ENCODE measurements at regions not wholly inside any gene's neighbourhood (a gene's known extent, or its start where the extent isn't known, plus 50 kb on each side); places are given as distances from the start of the nearest gene placed in this dataset.

- Histone ChIP-seq H3K4me1 (ENCODE audit: control insufficient read depth in 5 of 5, insufficient read depth in 5 of 5, low read length in 5 of 5) (peaks cover 0 to 38% (median 6%) of the 10 kb centered on the region in 5 donors), H3K27me3 (ENCODE audit: control insufficient read depth in 5 of 5, insufficient read depth in 4 of 5, low read length in 5 of 5) (peaks cover 0 to 19% (median 6%) of the 10 kb centered on the region in 5 donors), H3K9ac (ENCODE audit: low read length in 5 of 5) (no peak overlapping the region)
These were observed 55.7 kb upstream of the RUNX3 start for GRCh38 chr1:24985737-24986136.

GRCh38 chr1:24984800-24985522, 54.9 kb upstream of the RUNX3 start:
- H3K4me1 ChIP-seq (ENCODE audit: control insufficient read depth in 5 of 5, insufficient read depth in 5 of 5, low read length in 5 of 5): peaks cover 0 to 33% (median 6%) of the 10 kb centered on the region in 5 donors

More at GRCh38 chr1:24985737-24986136, 55.7 kb upstream of the RUNX3 start:
- no peaks in the 10 kb centered on the region for H3K36me3 ChIP-seq (ENCODE audit: control insufficient read depth in 5 of 5, insufficient read depth in 5 of 5, low read length in 5 of 5)
- no peak overlapping the region for H3K27ac ChIP-seq (ENCODE audit: low read depth, low read length)
- H3K4me3 ChIP-seq (ENCODE audit: low read depth in 1 of 5, low read length in 5 of 5): no peak overlapping the region
- H3K9me3 ChIP-seq (ENCODE audit: control insufficient read depth in 5 of 5, low read length in 5 of 5): peaks cover 0 to 3% (median 0%) of the 10 kb centered on the region in 5 donors

GRCh38 chr1:24984300-24984699, 54.2 kb upstream of the RUNX3 start:
- no peaks in the 10 kb centered on the region for H3K36me3 ChIP-seq (ENCODE audit: control insufficient read depth in 5 of 5, insufficient read depth in 5 of 5, low read length in 5 of 5)
- peaks cover 0 to 28% (median 6%) of the 10 kb centered on the region in 5 donors for H3K4me1 ChIP-seq (ENCODE audit: control insufficient read depth in 5 of 5, insufficient read depth in 5 of 5, low read length in 5 of 5)
- no peak overlapping the region for H3K27ac ChIP-seq (ENCODE audit: low read depth, low read length)
- H3K9me3 ChIP-seq (ENCODE audit: control insufficient read depth in 5 of 5, low read length in 5 of 5): peaks cover 0 to 3% (median 0%) of the 10 kb centered on the region in 5 donors
- no peak overlapping the region for H3K4me3 ChIP-seq (ENCODE audit: low read depth in 1 of 5, low read length in 5 of 5)
- no peak overlapping the region for H3K9ac ChIP-seq (ENCODE audit: low read length in 5 of 5)
- peaks cover 0 to 9% (median 6%) of the 10 kb centered on the region in 5 donors for H3K27me3 ChIP-seq (ENCODE audit: control insufficient read depth in 5 of 5, insufficient read depth in 4 of 5, low read length in 5 of 5)

More at GRCh38 chr1:24984800-24985522, 54.9 kb upstream of the RUNX3 start:
- H3K9me3 ChIP-seq (ENCODE audit: control insufficient read depth in 5 of 5, low read length in 5 of 5): peaks cover 0 to under 1% (median 0%) of the 10 kb centered on the region in 5 donors
- H3K9ac ChIP-seq (ENCODE audit: low read length in 5 of 5): no peak overlapping the region
- no peak overlapping the region for H3K27ac ChIP-seq (ENCODE audit: low read depth, low read length)
- no peaks in the 10 kb centered on the region for H3K36me3 ChIP-seq (ENCODE audit: control insufficient read depth in 5 of 5, insufficient read depth in 5 of 5, low read length in 5 of 5)
- H3K4me3 ChIP-seq (ENCODE audit: low read depth in 1 of 5, low read length in 5 of 5): no peak overlapping the region
- peaks cover 0 to 12% (median 6%) of the 10 kb centered on the region in 5 donors for H3K27me3 ChIP-seq (ENCODE audit: control insufficient read depth in 5 of 5, insufficient read depth in 4 of 5, low read length in 5 of 5)

- H3K4me3 ChIP-seq (ENCODE audit: low read depth in 1 of 5, low read length in 5 of 5): no peak overlapping the region
These were observed 53.1 kb upstream of the RUNX3 start for GRCh38 chr1:24983006-24983680.

GRCh38 chr1:24981631-24982005, 51.5 kb upstream of the RUNX3 start:
- H3K36me3 ChIP-seq (ENCODE audit: control insufficient read depth in 5 of 5, insufficient read depth in 5 of 5, low read length in 5 of 5): no peaks in the 10 kb centered on the region

More at GRCh38 chr1:24983006-24983680, 53.1 kb upstream of the RUNX3 start:
- no peak overlapping the region for H3K27ac ChIP-seq (ENCODE audit: low read depth, low read length)
- H3K27me3 ChIP-seq (ENCODE audit: control insufficient read depth in 5 of 5, insufficient read depth in 4 of 5, low read length in 5 of 5): peaks cover 0 to 11% (median 4%) of the 10 kb centered on the region in 5 donors
- no peak overlapping the region for H3K9ac ChIP-seq (ENCODE audit: low read length in 5 of 5)
- peaks cover 0 to 3% (median 0%) of the 10 kb centered on the region in 5 donors for H3K9me3 ChIP-seq (ENCODE audit: control insufficient read depth in 5 of 5, low read length in 5 of 5)
- no peaks in the 10 kb centered on the region for H3K36me3 ChIP-seq (ENCODE audit: control insufficient read depth in 5 of 5, insufficient read depth in 5 of 5, low read length in 5 of 5)
- H3K4me1 ChIP-seq (ENCODE audit: control insufficient read depth in 5 of 5, insufficient read depth in 5 of 5, low read length in 5 of 5): peaks cover 0 to 34% (median 6%) of the 10 kb centered on the region in 5 donors

GRCh38 chr1:24980836-24981630, 51.0 kb upstream of the RUNX3 start:
- H3K27me3 ChIP-seq (ENCODE audit: control insufficient read depth in 5 of 5, insufficient read depth in 4 of 5, low read length in 5 of 5): peaks cover 0 to 11% (median 4%) of the 10 kb centered on the region in 5 donors
- H3K4me3 ChIP-seq (ENCODE audit: low read depth in 1 of 5, low read length in 5 of 5): no peak overlapping the region
- H3K36me3 ChIP-seq (ENCODE audit: control insufficient read depth in 5 of 5, insufficient read depth in 5 of 5, low read length in 5 of 5): no peaks in the 10 kb centered on the region
- no peak overlapping the region for H3K9ac ChIP-seq (ENCODE audit: low read length in 5 of 5)
- H3K4me1 ChIP-seq (ENCODE audit: control insufficient read depth in 5 of 5, insufficient read depth in 5 of 5, low read length in 5 of 5): peaks cover 0 to 19% (median 3%) of the 10 kb centered on the region in 5 donors
- no peak overlapping the region for H3K27ac ChIP-seq (ENCODE audit: low read depth, low read length)
- H3K9me3 ChIP-seq (ENCODE audit: control insufficient read depth in 5 of 5, low read length in 5 of 5): peaks cover 6 to 12% (median 9%) of the 10 kb centered on the region in 5 donors

More at GRCh38 chr1:24981631-24982005, 51.5 kb upstream of the RUNX3 start:
- Histone ChIP-seq H3K27ac (ENCODE audit: low read depth, low read length) (no peak overlapping the region), H3K4me3 (ENCODE audit: low read depth in 1 of 5, low read length in 5 of 5) (no peak overlapping the region), H3K4me1 (ENCODE audit: control insufficient read depth in 5 of 5, insufficient read depth in 5 of 5, low read length in 5 of 5) (peaks cover 0 to 25% (median 3%) of the 10 kb centered on the region in 5 donors), H3K27me3 (ENCODE audit: control insufficient read depth in 5 of 5, insufficient read depth in 4 of 5, low read length in 5 of 5) (peaks cover 0 to 11% (median 4%) of the 10 kb centered on the region in 5 donors), H3K9ac (ENCODE audit: low read length in 5 of 5) (no peak overlapping the region), H3K9me3 (ENCODE audit: control insufficient read depth in 5 of 5, low read length in 5 of 5) (peaks cover 2 to 6% (median 3%) of the 10 kb centered on the region in 5 donors)

Measured in subcutaneous abdominal adipose tissue (tissue), 5 donors.